ENCODE measurements at regions not wholly inside any gene's neighbourhood (a gene's known extent, or its start where the extent isn't known, plus 50 kb on each side); places are given as distances from the start of the nearest gene placed in this dataset.

DNA sequence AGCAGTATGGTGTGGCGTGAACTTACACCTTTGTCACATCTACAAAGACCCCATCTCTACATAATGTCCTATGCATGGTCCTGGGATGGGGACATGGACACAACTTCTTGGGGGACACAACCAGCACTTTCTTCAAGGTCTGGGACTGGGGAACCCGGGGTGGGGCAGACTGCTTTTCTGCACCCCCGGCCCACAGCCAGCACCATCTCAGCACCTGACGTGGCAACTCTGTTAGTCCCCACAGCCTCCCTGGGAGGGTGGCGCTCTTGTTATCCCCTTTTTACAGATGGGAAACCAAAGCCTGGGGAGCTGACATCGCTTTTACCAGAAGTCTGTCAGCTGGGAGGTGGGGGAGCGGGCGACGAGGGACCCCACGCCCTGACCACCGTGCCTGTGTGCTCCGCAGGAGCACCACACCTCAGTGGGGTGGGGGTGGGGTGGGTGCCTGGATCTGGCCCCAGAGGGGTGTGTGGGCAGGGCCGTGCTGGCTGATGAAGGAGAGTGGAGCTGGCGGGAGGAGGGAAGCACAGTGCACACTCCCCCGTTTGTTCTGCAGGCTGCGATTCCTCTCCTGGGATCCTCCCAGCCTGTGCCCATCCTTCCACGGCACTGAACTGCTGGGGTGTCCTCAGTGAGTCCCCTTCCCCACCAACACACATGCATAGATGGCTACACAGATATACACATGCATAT is 115.4 kb upstream of the GSE1 start:
- TF ChIP-seq, protein P1, sequence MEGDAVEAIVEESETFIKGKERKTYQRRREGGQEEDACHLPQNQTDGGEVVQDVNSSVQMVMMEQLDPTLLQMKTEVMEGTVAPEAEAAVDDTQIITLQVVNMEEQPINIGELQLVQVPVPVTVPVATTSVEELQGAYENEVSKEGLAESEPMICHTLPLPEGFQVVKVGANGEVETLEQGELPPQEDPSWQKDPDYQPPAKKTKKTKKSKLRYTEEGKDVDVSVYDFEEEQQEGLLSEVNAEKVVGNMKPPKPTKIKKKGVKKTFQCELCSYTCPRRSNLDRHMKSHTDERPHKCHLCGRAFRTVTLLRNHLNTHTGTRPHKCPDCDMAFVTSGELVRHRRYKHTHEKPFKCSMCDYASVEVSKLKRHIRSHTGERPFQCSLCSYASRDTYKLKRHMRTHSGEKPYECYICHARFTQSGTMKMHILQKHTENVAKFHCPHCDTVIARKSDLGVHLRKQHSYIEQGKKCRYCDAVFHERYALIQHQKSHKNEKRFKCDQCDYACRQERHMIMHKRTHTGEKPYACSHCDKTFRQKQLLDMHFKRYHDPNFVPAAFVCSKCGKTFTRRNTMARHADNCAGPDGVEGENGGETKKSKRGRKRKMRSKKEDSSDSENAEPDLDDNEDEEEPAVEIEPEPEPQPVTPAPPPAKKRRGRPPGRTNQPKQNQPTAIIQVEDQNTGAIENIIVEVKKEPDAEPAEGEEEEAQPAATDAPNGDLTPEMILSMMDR (optimal IDR thresholded peaks at IDR 0.05 in 1 of 3, IDR thresholded peaks at IDR 0.05 in 1 of 3, conservative IDR thresholded peaks at IDR 0.05 in 1 of 3; ENCODE audit: extremely low read depth in 1 of 3, insufficient read depth in 2 of 3, low read length in 3 of 3) = no peak
- TF ChIP-seq EZH2 (IDR thresholded peaks at IDR 0.05; ENCODE audit: low read length) = no peak
